ENCODE measurements at regions not wholly inside any gene's neighbourhood (a gene's known extent, or its start where the extent isn't known, plus 50 kb on each side); places are given as distances from the start of the nearest gene placed in this dataset.
A peak's percentile ranks its signal among the peaks of the same experiment; 100 is the strongest.

DNA sequence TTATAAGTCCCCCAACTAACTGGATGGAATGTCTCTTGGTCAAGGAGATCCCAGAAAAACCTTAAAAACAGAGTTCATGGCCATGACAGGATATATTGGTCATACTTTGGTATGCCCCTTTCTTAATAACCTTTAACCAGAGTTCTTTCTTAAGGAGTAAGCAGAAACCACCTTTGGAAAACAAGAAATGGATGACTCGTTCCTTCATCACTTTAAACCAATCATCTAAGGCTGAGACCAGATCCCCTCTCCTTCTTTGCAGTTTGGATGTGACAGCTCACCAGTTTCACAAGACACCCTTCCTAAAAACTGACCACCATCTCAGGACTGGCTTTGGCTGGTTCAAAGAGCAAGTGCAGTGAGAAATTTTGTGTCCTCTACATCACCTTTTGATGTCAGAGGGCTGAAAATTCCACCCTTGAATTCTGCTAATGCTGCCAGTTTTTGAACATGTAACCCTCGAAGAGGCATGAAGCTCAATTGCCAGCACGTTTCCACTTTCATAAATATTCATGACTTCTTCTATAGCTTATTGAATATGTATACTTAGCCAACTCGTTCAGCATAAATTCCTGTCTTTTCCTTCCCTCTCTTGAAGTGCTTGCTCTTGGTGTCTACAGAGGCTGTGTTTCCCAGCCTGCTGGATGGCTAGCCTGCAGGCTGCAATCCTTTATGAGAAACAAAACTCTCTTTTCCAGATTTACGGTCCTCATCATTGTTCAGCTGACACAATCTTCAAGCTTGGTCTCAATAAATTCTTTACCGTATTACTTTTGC is 1323.5 kb upstream of the TMEFF2 start:
- intact Hi-C loops (cut with micrococcal nuclease): no loop called here
- ChIA-PET POLR2A (no interaction called here), CTCF (no interaction called here)
- Histone ChIP-seq H3K9ac (replicated peaks; ENCODE audit: extremely low read depth, insufficient read depth, low read length) (no peak overlapping the region), H3K27me3 (ENCODE audit: control insufficient read depth in 2 of 2, insufficient read depth in 2 of 2, low read length in 2 of 2) (no peaks in the 10 kb centered on the region), H3K79me2 (ENCODE audit: control insufficient read depth, insufficient read depth, low read length) (no peaks in the 10 kb centered on the region), H4K20me1 (replicated peaks; ENCODE audit: control insufficient read depth, extremely low read depth, insufficient read depth, low read length) (no peaks in the 10 kb centered on the region), H3K36me3 (ENCODE audit: control insufficient read depth in 2 of 2, extremely low read depth in 1 of 2, insufficient read depth in 2 of 2, low read length in 2 of 2) (no peaks in the 10 kb centered on the region), H2AFZ (ENCODE audit: low read depth, low read length) (no peak overlapping the region), H3K27ac (ENCODE audit: insufficient read depth, low read depth, low read length) (no peak overlapping the region), H3K4me1 (ENCODE audit: control insufficient read depth, extremely low read depth, insufficient read depth, low read length) (no peaks in the 10 kb centered on the region), H3K4me2 (ENCODE audit: insufficient read depth, low read length) (no peak overlapping the region), H3K9me1 (replicated peaks; ENCODE audit: control insufficient read depth, extremely low read depth, insufficient read depth, low read length) (no peaks in the 10 kb centered on the region), H3K9me3 (replicated peaks; ENCODE audit: control insufficient read depth, insufficient read depth, low read length) (no peaks in the 10 kb centered on the region), H3K4me3 (replicated peaks in 1 of 3; ENCODE audit: insufficient read depth in 1 of 3, low read depth in 1 of 3, low read length in 3 of 3) (no peak overlapping the region)
- no TSS peak for BruUV-seq (replicated peaks)
- dilution Hi-C loops (cut with MboI; ENCODE audit: extremely low pct_ligation_motif_present, low sequenced_read_pairs): no loop called here
- DNase-seq (ENCODE audit: low read depth, low spot score) (no peak), FAIRE-seq (no peak)
- TF ChIP-seq, protein P1, sequence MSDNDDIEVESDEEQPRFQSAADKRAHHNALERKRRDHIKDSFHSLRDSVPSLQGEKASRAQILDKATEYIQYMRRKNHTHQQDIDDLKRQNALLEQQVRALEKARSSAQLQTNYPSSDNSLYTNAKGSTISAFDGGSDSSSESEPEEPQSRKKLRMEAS (IDR thresholded peaks at IDR 0.05; ENCODE audit: insufficient read depth, insufficient read length): no peak
- TF ChIP-seq MYC (IDR thresholded peaks at IDR 0.05; ENCODE audit: low read depth, low read length) (no peak), EZH2 (IDR thresholded peaks at IDR 0.05; ENCODE audit: borderline replicate concordance, low read depth, low read length, severe bottlenecking) (no peak), JUN (IDR thresholded peaks at IDR 0.05; ENCODE audit: borderline replicate concordance, insufficient read depth, insufficient read length, low read depth) (no peak), GATA2 (IDR thresholded peaks at IDR 0.05; ENCODE audit: insufficient read depth, insufficient read length, low read depth, low read length) (no peak), FOS (IDR thresholded peaks at IDR 0.05; ENCODE audit: borderline replicate concordance, insufficient read depth, low read length) (peak; percentile 76)
- TF ChIP-seq, protein P2, sequence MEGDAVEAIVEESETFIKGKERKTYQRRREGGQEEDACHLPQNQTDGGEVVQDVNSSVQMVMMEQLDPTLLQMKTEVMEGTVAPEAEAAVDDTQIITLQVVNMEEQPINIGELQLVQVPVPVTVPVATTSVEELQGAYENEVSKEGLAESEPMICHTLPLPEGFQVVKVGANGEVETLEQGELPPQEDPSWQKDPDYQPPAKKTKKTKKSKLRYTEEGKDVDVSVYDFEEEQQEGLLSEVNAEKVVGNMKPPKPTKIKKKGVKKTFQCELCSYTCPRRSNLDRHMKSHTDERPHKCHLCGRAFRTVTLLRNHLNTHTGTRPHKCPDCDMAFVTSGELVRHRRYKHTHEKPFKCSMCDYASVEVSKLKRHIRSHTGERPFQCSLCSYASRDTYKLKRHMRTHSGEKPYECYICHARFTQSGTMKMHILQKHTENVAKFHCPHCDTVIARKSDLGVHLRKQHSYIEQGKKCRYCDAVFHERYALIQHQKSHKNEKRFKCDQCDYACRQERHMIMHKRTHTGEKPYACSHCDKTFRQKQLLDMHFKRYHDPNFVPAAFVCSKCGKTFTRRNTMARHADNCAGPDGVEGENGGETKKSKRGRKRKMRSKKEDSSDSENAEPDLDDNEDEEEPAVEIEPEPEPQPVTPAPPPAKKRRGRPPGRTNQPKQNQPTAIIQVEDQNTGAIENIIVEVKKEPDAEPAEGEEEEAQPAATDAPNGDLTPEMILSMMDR (IDR thresholded peaks at IDR 0.05; ENCODE audit: extremely low read depth in 1 of 2, insufficient read depth in 1 of 2, low read depth in 1 of 2, low read length in 2 of 2): no peak

Measured in endothelial cell of umbilical vein (primary cell).